SW 1271 (cell line): ENCODE measurements at regions not wholly inside any gene's neighbourhood (a gene's known extent, or its start where the extent isn't known, plus 50 kb on each side); places are given as distances from the start of the nearest gene placed in this dataset.
"Not testable (repeated sequence)": the region's sequence is repeated elsewhere in the genome, so short reads cannot be mapped to it uniquely, and the experiment has no call there.

Source experiments
- DNase-seq, 2 experiments: peaks; one replicate each; lab custom pipeline; 2025; lab: John Stamatoyannopoulos, UW

DNA sequence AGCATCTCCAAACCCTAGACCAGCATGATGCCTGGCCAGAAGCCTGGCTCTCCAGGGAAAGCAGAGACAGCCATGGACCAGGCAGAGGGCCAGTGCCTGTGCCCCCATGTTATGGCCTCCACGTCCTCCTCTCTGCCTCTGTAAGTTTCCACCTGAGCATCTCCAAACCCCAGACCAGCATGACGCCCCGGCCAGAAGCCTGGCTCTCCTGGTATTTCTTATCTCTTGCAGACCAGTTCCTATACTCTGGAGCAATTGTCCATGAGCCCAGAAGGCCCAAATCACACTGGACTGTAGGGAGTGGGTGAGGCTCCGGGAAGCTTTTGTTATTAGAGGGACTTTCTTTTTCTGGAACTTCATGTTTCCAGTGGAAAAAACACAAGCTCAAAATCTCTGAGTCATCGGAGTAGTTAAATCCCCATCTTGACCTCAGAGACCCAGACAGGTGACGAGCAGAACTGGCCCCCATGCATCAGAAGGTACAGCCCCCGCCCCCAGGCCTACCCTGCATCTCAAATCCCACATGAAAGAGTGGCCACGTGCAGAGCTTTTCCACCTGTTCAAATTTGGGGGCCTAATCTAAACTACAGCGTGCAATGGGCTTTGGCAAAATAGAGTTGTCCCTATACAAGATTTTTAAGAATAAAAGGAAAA lies 110.2 kb upstream of the FOXQ1 start:
- DNase-seq: no peak

GRCh38 chr6:1200409-1201101 lies 111.3 kb upstream of the FOXQ1 start:
- DNase-seq: no peak

DNA sequence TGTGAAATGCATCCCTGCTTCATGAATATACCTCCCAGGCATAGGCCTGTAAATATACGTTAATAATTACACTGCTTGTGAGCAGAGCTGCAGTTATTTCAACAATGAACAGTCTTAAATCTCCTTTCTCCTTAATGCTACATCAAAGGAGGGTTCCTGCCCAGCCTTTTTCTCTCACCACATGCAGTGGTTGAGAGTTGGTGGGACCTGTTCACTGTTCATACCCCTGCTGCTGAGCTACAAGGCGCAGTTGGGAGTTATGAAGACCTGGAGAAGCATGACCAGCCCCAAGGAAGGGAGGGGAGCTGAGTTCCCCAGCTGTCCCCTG lies 111.9 kb upstream of the FOXQ1 start:
- DNase-seq: no peak

GRCh38 chr6:1197309-1197708 lies 114.6 kb upstream of the FOXQ1 start:
- no peak for DNase-seq

DNA sequence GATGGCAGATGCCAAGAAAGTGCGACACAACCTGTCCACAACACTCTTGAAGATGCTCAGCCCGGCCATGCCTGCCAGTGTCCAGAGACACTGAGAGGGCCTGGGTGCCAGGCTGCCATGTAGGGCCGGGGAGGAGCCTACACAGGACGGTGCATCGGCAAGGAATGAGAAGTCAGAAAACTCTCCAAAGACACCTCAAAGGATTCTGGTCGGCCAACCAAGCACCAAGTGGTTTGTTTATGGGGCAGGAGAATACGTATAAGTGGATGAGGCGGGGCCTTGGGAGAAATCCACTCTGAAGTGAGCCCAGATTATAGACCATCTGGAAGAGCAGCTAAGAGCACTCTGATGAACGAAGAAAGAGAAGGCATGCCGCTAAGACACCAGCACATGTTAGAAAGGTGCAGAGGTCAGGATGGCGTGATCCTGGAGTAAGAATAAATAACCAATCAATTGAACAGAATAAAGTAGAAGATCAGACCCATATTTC lies 120.7 kb upstream of the FOXQ1 start:
- no peak for DNase-seq

GRCh38 chr6:1190366-1190765 lies 121.5 kb upstream of the FOXQ1 start:
- peak; percentile 47 to 68 for DNase-seq

- DNase-seq: no peak
These were observed 123.7 kb upstream of the FOXQ1 start for GRCh38 chr6:1188199-1188598.

GRCh38 chr6:1187293-1188131 lies 124.4 kb upstream of the FOXQ1 start:
- no peak for DNase-seq

GRCh38 chr6:1184318-1184717 lies 127.6 kb upstream of the FOXQ1 start:
- DNase-seq: no peak

DNA sequence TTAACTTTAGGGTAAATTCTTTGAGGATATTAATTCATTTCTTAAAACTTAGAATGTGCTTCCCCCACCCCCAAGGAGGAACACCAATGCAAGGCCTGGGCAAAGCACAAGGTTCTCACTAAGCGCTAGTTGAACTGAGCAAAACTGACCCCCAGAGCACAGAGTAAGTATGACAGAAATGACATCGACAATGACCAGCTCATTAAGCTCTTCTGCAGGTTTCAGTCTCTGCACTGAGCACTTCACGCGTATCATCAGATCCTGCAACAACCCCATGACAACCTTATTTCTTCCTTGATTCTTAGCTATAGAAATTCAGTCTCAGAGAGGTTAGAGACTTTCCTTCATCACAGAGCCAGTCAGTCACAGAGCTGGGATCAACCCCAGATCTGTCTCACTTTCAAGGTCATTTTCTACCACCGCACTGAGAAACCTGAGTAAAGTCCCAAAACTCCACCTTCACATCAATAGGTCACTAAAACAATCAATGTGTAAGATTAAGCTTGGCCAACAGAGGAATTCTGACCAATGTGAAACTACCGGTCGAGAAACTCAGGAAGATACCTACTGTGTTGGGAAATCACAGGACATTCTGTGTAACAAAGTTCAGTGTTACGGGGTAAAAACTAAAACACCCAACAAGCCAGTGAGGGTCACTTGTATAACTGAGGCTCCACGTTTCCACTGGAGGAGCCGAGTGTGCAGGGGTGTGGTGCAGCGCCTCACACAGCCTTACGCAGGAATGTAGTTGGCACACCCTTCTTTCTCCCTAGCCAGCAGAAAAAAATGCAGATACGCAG lies 129.0 kb upstream of the FOXQ1 start:
- no peak for DNase-seq

DNA sequence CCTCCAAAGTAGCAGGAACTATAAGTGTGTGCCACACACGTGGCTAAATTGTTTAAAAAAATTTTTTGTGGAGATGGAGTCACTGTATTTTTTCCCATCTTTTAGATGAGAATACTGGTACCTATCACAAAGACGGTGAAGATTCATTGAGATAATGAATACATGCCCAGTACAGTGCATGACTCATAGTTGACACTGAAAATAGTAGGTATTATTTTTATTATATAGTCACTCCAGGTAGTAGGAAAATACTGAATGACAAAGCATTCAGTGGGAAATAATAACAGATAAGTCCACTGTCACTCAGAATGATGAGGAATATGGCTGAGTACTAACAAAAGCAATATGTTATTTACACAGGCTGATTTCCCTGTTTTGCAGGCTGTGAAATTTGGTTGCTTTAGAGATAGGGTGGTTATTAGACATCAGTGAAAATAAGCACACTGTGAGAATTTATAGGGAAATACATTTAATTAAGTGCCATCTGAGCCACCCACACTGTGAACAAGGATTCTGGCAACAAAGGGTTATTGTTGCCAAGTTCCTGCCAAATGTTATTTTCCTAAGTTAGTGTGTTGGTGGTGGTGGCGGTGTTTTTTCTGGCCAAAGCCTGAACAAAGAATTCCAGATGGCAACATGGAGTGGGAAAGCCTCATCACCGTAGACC lies 129.8 kb upstream of the FOXQ1 start:
- no peak for DNase-seq

GRCh38 chr6:1179571-1180459 lies 132.1 kb upstream of the FOXQ1 start:
- no peak for DNase-seq

- no peak for DNase-seq
These were observed 133.3 kb upstream of the FOXQ1 start for GRCh38 chr6:1178590-1178989.

DNA sequence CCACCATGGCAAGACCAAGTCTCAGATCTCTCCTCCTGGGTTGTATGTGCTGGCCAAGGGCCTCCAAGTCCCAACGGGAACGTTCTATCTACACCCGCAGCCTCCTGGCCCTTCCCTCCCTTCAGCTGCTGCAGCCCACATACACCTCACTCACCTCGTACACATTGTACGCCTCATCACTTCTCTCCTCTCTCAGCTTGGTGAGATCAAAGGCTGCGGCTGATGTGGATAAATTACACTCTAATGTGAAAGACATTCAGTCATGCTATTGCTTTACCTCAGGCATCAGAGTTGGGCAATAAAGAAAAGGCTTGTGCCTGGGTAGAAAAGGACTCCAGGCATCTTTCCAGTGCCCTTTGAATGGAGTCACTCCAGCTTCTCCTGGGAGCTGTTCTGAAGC lies 135.3 kb upstream of the FOXQ1 start:
- no peak for DNase-seq

DNA sequence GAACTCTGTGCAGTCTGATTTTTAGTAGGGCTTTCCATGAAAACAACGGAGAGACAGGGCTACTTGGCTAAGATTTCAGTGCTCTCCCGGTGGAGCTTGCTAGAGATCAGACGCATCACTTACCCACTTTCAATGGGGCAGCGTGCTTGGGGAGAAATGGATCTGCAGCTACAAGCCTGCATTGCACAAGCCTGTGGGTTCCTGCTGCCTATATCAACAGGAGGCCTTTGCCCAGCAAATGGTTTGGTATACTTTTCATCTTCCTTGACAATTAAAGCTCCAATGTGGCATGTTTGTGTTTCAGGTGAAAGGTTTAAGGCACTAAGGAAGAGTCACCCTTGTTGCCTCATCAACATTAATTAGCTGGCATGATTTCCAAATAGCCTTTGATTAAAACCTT lies 136.0 kb upstream of the FOXQ1 start:
- DNase-seq: no peak

DNA sequence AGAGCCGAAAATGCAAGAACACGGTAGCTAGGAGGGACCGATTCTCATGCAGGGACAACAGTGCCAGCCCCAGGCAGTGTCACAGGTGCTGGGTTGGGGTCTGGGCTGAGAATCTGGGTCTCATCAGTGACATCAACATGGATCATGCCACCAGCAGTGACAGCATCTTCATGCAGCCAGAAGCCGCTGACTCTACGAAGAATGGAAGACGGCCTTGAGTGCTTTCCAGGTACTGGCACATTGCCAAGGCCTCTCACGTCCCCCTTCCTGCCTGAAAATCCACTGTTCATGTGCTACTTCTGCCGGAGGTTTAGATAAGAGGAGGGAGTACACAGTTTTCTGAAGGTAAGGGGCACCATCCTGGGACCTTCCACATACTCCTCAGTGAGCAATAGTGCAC lies 141.1 kb upstream of the FOXQ1 start:
- no peak for DNase-seq

- no peak for DNase-seq
These were observed 147.3 kb upstream of the FOXQ1 start for GRCh38 chr6:1164600-1164999.

DNA sequence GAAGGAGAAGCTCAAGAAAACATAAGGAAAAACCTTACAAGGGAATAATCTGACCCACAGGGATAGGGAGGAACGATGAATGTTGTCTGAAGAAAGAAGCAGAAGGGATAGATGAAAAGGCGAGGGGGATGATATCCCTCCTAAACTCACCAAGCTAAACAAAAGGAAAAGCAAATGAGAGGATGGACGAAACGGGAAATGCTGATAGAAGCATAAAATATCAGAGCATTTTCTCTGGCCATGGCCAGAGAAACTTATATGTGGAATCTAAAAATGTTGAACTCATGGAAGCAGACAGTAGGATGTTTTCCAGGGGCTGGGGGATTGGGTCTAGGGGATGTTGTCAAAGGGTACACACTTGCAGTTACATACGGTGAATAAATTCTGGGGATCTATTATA lies 148.4 kb upstream of the FOXQ1 start:
- no peak for DNase-seq

DNA sequence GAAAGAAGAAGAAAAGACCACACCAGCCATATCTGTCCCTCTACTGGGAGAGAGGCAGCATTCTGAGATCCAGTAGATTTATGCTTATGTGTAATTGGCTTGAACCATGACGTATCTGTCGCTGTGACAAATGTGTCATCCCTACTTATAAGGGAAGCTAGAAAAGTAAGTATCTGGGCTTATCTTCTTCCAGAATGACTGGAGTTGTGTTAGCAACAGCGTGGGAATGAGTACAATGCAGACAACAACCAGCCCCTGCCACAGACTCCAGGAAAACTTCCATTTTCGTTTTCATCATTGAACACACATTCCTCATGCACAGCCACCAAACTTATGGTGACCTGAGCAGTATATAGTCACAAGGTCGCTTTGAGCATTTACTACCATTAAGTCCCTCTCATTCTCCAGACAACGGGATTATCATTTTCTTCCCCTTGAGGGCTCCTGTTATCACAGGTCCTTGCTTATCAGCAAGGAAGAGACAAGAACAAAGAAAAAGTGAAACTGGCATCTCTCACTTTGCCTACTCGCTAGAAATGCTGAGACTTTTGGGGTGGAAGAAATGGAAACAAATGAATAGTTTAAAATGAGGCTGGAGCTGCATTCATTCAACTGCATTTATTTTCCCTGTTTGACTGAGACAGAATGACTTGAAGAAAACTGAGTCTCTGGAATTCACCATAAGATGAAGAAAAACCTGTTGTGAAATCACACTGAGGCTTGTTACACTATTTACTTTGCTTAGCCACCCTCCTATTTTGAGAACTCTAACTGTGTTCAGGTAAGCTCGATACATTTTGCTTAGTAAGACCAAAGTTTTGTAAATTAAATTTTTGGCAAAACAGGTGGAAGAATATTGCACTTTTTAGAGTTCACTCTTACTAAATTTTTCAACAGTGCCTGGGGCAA lies 149.3 kb upstream of the FOXQ1 start:
- no peak for DNase-seq

- DNase-seq: not testable (repeated sequence)
These were observed 155.5 kb upstream of the FOXQ1 start for GRCh38 chr6:1156411-1156810.
